ENCODE measurements at regions not wholly inside any gene's neighbourhood (a gene's known extent, or its start where the extent isn't known, plus 50 kb on each side); places are given as distances from the start of the nearest gene placed in this dataset.

- Histone ChIP-seq H3F3A (ENCODE audit: insufficient read depth, low read length) (no peaks in the 10 kb centered on the region), H3K27ac (ENCODE audit: low read length) (no peak overlapping the region), H3K79me2 (ENCODE audit: low read length) (no peaks in the 10 kb centered on the region), H3K9me2 (replicated peaks; ENCODE audit: insufficient read depth, low read length) (no peaks in the 10 kb centered on the region), H2AFZ (ENCODE audit: low read length) (no peak overlapping the region), H3K4me3 (ENCODE audit: low read length) (no peak overlapping the region), H3K4me2 (ENCODE audit: low read depth, low read length) (no peak overlapping the region), H3K9me3 (replicated peaks; ENCODE audit: insufficient read depth, low read length) (no peaks in the 10 kb centered on the region), H3K36me3 (replicated peaks; ENCODE audit: insufficient read depth, low read length) (no peaks in the 10 kb centered on the region), H3K27me3 (replicated peaks; ENCODE audit: insufficient read depth, low read length) (no peaks in the 10 kb centered on the region), H3K4me1 (ENCODE audit: low read length) (no peaks in the 10 kb centered on the region), H4K20me1 (ENCODE audit: insufficient read depth, low read length) (no peaks in the 10 kb centered on the region), H3K9ac (ENCODE audit: low read length) (no peak overlapping the region)
- TF ChIP-seq CTCF (IDR thresholded peaks at IDR 0.05; ENCODE audit: low read length) (no peak), EZH2phosphoT487 (IDR thresholded peaks at IDR 0.05; ENCODE audit: low read length) (no peak)
- no peak for DNase-seq
Measured at GRCh38 chr9:95615246-95615645, 98.5 kb upstream of the PTCH1 start.

- Histone ChIP-seq H3F3A (ENCODE audit: insufficient read depth, low read length) (no peaks in the 10 kb centered on the region), H3K9ac (ENCODE audit: low read length) (no peak overlapping the region), H3K4me3 (ENCODE audit: low read length) (no peak overlapping the region), H3K79me2 (ENCODE audit: low read length) (no peaks in the 10 kb centered on the region), H3K27ac (ENCODE audit: low read length) (no peak overlapping the region), H3K9me3 (replicated peaks; ENCODE audit: insufficient read depth, low read length) (no peaks in the 10 kb centered on the region), H3K27me3 (replicated peaks; ENCODE audit: insufficient read depth, low read length) (no peaks in the 10 kb centered on the region), H3K9me2 (replicated peaks; ENCODE audit: insufficient read depth, low read length) (no peaks in the 10 kb centered on the region), H3K4me1 (ENCODE audit: low read length) (no peaks in the 10 kb centered on the region), H4K20me1 (ENCODE audit: insufficient read depth, low read length) (no peaks in the 10 kb centered on the region), H2AFZ (ENCODE audit: low read length) (no peak overlapping the region), H3K4me2 (ENCODE audit: low read depth, low read length) (no peak overlapping the region), H3K36me3 (replicated peaks; ENCODE audit: insufficient read depth, low read length) (no peaks in the 10 kb centered on the region)
- TF ChIP-seq EZH2 (optimal IDR thresholded peaks at IDR 0.05; ENCODE audit: low read depth, low read length): no peak
- DNase-seq: no peak
Measured at GRCh38 chr9:95613670-95614069, 96.9 kb upstream of the PTCH1 start.

- H3K9me3 ChIP-seq (replicated peaks; ENCODE audit: insufficient read depth, low read length): no peaks in the 10 kb centered on the region
- no peaks in the 10 kb centered on the region for H3K4me1 ChIP-seq (ENCODE audit: low read length)
- H3K36me3 ChIP-seq (replicated peaks; ENCODE audit: insufficient read depth, low read length): no peaks in the 10 kb centered on the region
- no peak overlapping the region for H3K4me2 ChIP-seq (ENCODE audit: low read depth, low read length)
- H3K4me3 ChIP-seq (ENCODE audit: low read length): no peak overlapping the region
- H3K27ac ChIP-seq (ENCODE audit: low read length): no peak overlapping the region
- H3K9ac ChIP-seq (ENCODE audit: low read length): no peak overlapping the region
- H4K20me1 ChIP-seq (ENCODE audit: insufficient read depth, low read length): no peaks in the 10 kb centered on the region
- DNase-seq: no peak
- no peaks in the 10 kb centered on the region for H3K9me2 ChIP-seq (replicated peaks; ENCODE audit: insufficient read depth, low read length)
- TF ChIP-seq EZH2 (optimal IDR thresholded peaks at IDR 0.05; ENCODE audit: low read depth, low read length) (no peak), EZH2phosphoT487 (IDR thresholded peaks at IDR 0.05; ENCODE audit: low read length) (no peak), CTCF (IDR thresholded peaks at IDR 0.05; ENCODE audit: low read length) (no peak)
- H3K27me3 ChIP-seq (replicated peaks; ENCODE audit: insufficient read depth, low read length): no peaks in the 10 kb centered on the region
- H3F3A ChIP-seq (ENCODE audit: insufficient read depth, low read length): no peaks in the 10 kb centered on the region
- no peaks in the 10 kb centered on the region for H3K79me2 ChIP-seq (ENCODE audit: low read length)
- no peak overlapping the region for H2AFZ ChIP-seq (ENCODE audit: low read length)
Measured at GRCh38 chr9:95611354-95611753, 94.6 kb upstream of the PTCH1 start.

- Histone ChIP-seq H3K4me1 (ENCODE audit: low read length) (no peaks in the 10 kb centered on the region), H2AFZ (ENCODE audit: low read length) (no peak overlapping the region), H3K9me3 (replicated peaks; ENCODE audit: insufficient read depth, low read length) (no peaks in the 10 kb centered on the region), H3F3A (ENCODE audit: insufficient read depth, low read length) (no peaks in the 10 kb centered on the region), H3K4me3 (ENCODE audit: low read length) (no peak overlapping the region), H3K9me2 (replicated peaks; ENCODE audit: insufficient read depth, low read length) (no peaks in the 10 kb centered on the region), H3K27ac (ENCODE audit: low read length) (no peak overlapping the region), H3K27me3 (replicated peaks; ENCODE audit: insufficient read depth, low read length) (no peaks in the 10 kb centered on the region), H4K20me1 (ENCODE audit: insufficient read depth, low read length) (no peaks in the 10 kb centered on the region), H3K4me2 (ENCODE audit: low read depth, low read length) (no peak overlapping the region), H3K79me2 (ENCODE audit: low read length) (no peaks in the 10 kb centered on the region), H3K9ac (ENCODE audit: low read length) (no peak overlapping the region), H3K36me3 (replicated peaks; ENCODE audit: insufficient read depth, low read length) (no peaks in the 10 kb centered on the region)
- no peak for DNase-seq
- TF ChIP-seq EZH2phosphoT487 (IDR thresholded peaks at IDR 0.05; ENCODE audit: low read length) (no peak), EZH2 (optimal IDR thresholded peaks at IDR 0.05; ENCODE audit: low read depth, low read length) (no peak), CTCF (IDR thresholded peaks at IDR 0.05; ENCODE audit: low read length) (no peak)
Measured at GRCh38 chr9:95610006-95610785, 93.4 kb upstream of the PTCH1 start.

Measured in MM.1S (cell line).